ENCODE measurements at regions not wholly inside any gene's neighbourhood (a gene's known extent, or its start where the extent isn't known, plus 50 kb on each side); places are given as distances from the start of the nearest gene placed in this dataset.

DNA sequence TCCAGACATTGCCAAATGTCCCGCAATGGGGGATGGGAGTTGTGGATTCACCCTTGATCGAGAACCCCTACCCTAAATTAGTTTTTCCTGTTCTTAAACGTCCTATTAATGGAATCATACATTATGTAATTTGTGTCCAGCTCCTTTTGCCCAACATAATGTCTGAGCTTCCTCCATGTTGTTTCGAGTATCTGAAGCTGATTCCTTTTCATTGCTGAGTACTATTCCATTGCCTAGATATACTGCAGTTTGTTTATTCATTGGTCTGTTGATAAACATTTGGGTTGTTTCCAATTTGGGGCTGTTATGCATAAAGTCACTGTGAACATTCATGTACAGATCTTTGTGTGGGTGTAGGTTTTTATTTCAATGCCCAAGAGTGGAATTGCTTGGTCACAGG, 251.3 kb downstream of the BCOR start:
- no peak for DNase-seq
- Mint-ChIP-seq H3K27ac (ENCODE audit: unreplicated experiment) (no peak overlapping the region), H3K27me3 (ENCODE audit: insufficient read depth, unreplicated experiment) (no peaks in the 10 kb centered on the region), H3K9me3 (ENCODE audit: unreplicated experiment) (no peaks in the 10 kb centered on the region), H3K4me1 (ENCODE audit: low read depth, unreplicated experiment) (peaks cover 9% of the 10 kb centered on the region), H3K36me3 (ENCODE audit: insufficient read depth, unreplicated experiment) (no peaks in the 10 kb centered on the region), H3K4me3 (ENCODE audit: unreplicated experiment) (no peak overlapping the region)
- H3K4me1 ChIP-seq = 0 out of 2 replicates have a peak, but pooled peaks cover 4% of the 10 kb centered on the region
- no TSS peak for BruUV-seq (replicated peaks)
- intact Hi-C loops (cut with micrococcal nuclease; ENCODE audit: unreplicated experiment) = no loop called here
- no peaks in the 10 kb centered on the region for H3K9me3 ChIP-seq
- ChIA-PET CTCF (no interaction called here), POLR2A (no interaction called here)
- TF ChIP-seq, protein P1, sequence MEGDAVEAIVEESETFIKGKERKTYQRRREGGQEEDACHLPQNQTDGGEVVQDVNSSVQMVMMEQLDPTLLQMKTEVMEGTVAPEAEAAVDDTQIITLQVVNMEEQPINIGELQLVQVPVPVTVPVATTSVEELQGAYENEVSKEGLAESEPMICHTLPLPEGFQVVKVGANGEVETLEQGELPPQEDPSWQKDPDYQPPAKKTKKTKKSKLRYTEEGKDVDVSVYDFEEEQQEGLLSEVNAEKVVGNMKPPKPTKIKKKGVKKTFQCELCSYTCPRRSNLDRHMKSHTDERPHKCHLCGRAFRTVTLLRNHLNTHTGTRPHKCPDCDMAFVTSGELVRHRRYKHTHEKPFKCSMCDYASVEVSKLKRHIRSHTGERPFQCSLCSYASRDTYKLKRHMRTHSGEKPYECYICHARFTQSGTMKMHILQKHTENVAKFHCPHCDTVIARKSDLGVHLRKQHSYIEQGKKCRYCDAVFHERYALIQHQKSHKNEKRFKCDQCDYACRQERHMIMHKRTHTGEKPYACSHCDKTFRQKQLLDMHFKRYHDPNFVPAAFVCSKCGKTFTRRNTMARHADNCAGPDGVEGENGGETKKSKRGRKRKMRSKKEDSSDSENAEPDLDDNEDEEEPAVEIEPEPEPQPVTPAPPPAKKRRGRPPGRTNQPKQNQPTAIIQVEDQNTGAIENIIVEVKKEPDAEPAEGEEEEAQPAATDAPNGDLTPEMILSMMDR (IDR thresholded peaks at IDR 0.05; ENCODE audit: insufficient read depth in 1 of 2, low read depth in 1 of 2, low read length in 1 of 2, severe bottlenecking in 1 of 2, unreplicated experiment in 1 of 2) = no peak
- no peaks in the 10 kb centered on the region for H3K27me3 ChIP-seq (replicated peaks; ENCODE audit: control insufficient read depth, insufficient read depth, low read length)
- H3K36me3 ChIP-seq (ENCODE audit: control insufficient read depth, insufficient read depth, low read length) = no peaks in the 10 kb centered on the region
- H3K4me3 ChIP-seq (ENCODE audit: low read depth, low read length) = no peak overlapping the region

DNA sequence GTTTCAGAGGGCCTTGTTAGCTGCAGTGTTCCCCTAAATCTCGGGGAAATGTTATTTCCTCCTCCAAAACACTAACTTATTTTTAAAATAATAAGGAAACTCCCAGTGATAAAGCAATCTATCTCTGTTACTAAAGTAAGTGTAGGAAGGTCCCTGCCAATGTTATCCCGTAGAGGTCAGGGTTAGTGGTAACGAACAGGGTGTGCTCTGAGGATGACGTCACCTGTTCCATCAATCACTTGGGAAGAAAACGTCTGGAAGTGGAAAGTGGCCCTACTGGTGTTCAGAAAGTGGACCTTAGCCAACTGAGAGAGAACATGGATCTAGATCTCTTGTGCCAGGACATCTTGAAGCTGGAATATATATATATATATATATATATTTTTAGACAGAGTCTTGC, 249.5 kb downstream of the BCOR start:
- no peak for DNase-seq
- ChIA-PET POLR2A (no interaction called here), CTCF (no interaction called here)
- no peaks in the 10 kb centered on the region for H3K9me3 ChIP-seq
- 0 out of 2 replicates have a peak, but pooled peaks cover 4% of the 10 kb centered on the region for H3K4me1 ChIP-seq
- H3K4me3 ChIP-seq (ENCODE audit: low read depth, low read length) = no peak overlapping the region
- Mint-ChIP-seq H3K9me3 (ENCODE audit: unreplicated experiment) (no peaks in the 10 kb centered on the region), H3K4me3 (ENCODE audit: unreplicated experiment) (no peak overlapping the region), H3K4me1 (ENCODE audit: low read depth, unreplicated experiment) (peaks cover 15% of the 10 kb centered on the region), H3K36me3 (ENCODE audit: insufficient read depth, unreplicated experiment) (no peaks in the 10 kb centered on the region), H3K27ac (ENCODE audit: unreplicated experiment) (no peak overlapping the region), H3K27me3 (ENCODE audit: insufficient read depth, unreplicated experiment) (no peaks in the 10 kb centered on the region)
- H3K36me3 ChIP-seq (ENCODE audit: control insufficient read depth, insufficient read depth, low read length) = no peaks in the 10 kb centered on the region
- H3K27me3 ChIP-seq (replicated peaks; ENCODE audit: control insufficient read depth, insufficient read depth, low read length) = no peaks in the 10 kb centered on the region
- TF ChIP-seq, protein P1 (IDR thresholded peaks at IDR 0.05; ENCODE audit: insufficient read depth in 1 of 2, low read depth in 1 of 2, low read length in 1 of 2, severe bottlenecking in 1 of 2, unreplicated experiment in 1 of 2) = no peak
- intact Hi-C loops (cut with micrococcal nuclease; ENCODE audit: unreplicated experiment) = no loop called here
- no TSS peak for BruUV-seq (replicated peaks)

DNA sequence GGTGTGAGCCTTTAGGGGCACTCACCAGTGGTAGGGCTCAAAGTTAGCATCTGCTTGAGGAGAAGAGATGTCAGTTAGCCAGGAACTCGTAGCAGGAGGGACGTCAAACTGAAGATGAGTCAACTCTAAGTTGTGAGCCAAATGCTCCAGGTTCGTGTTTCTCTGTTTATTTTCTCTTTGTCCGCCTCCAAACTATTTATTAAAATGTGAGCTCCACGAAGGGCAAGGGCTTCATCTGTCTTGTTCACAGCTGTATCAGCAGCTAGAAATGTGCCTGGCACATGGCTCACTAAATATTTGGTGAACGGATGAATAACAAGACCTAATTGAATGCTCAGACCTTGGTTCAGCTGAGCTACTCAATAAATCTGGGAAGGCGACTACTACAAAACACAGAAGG, 248.9 kb downstream of the BCOR start:
- intact Hi-C loops (cut with micrococcal nuclease; ENCODE audit: unreplicated experiment) = no loop called here
- H3K27me3 Mint-ChIP-seq (ENCODE audit: insufficient read depth, unreplicated experiment) = no peaks in the 10 kb centered on the region
- Histone ChIP-seq H3K27me3 (replicated peaks; ENCODE audit: control insufficient read depth, insufficient read depth, low read length) (no peaks in the 10 kb centered on the region), H3K4me3 (ENCODE audit: low read depth, low read length) (no peak overlapping the region), H3K9me3 (no peaks in the 10 kb centered on the region), H3K36me3 (ENCODE audit: control insufficient read depth, insufficient read depth, low read length) (no peaks in the 10 kb centered on the region), H3K4me1 (0 out of 2 replicates have a peak, but pooled peaks cover 4% of the 10 kb centered on the region)
- peaks cover 15% of the 10 kb centered on the region for H3K4me1 Mint-ChIP-seq (ENCODE audit: low read depth, unreplicated experiment)
- H3K27ac Mint-ChIP-seq (ENCODE audit: unreplicated experiment) = no peak overlapping the region
- no peak overlapping the region for H3K4me3 Mint-ChIP-seq (ENCODE audit: unreplicated experiment)
- DNase-seq = no peak
- no peaks in the 10 kb centered on the region for H3K9me3 Mint-ChIP-seq (ENCODE audit: unreplicated experiment)
- ChIA-PET CTCF (no interaction called here), POLR2A (no interaction called here)
- TF ChIP-seq, protein P1 (IDR thresholded peaks at IDR 0.05; ENCODE audit: insufficient read depth in 1 of 2, low read depth in 1 of 2, low read length in 1 of 2, severe bottlenecking in 1 of 2, unreplicated experiment in 1 of 2) = no peak
- BruUV-seq (replicated peaks) = no TSS peak
- no peaks in the 10 kb centered on the region for H3K36me3 Mint-ChIP-seq (ENCODE audit: insufficient read depth, unreplicated experiment)

Data from Caco-2 (cell line).